ELR (cell line): ENCODE measurements at regions not wholly inside any gene's neighbourhood (a gene's known extent, or its start where the extent isn't known, plus 50 kb on each side); places are given as distances from the start of the nearest gene placed in this dataset.

Experiments
- DNase-seq: peaks from one replicate; pipeline ENCODE4 v3.0.0-alpha.2; 2015; ENCODE audit warnings: low read depth

DNA sequence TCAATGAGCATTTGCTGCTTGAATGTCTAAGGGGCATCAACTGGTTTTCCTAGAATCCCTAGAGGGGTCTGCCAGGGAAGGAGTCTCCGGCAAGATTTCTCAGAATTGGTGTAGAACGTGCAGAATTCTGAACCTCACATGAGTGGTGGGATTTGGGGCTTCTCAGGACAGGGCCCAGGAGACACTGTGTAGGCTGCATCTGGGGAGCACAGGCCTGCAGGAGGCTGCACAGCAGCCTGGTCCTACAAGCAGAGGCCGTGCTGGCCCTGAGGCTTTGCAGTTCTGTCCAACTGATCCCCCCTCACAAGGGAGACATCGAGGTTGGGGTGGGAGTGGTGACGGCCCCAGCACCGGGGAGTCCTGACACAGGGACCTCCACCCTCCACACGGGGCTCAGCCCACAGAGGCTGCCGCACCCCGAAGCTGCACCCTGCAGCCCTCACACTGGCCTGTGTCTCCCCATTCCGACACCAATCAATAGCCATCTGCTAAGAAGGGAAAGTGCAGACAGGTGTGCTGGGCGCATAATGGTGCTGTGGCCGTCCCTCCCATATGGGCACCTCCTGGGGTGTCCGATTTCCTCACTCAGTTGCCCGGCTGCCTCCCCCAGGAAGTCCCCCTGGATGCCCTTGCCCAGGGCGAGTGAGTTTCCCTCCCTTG is 688.1 kb downstream of the BRD1 start:
- no peak for DNase-seq

DNA sequence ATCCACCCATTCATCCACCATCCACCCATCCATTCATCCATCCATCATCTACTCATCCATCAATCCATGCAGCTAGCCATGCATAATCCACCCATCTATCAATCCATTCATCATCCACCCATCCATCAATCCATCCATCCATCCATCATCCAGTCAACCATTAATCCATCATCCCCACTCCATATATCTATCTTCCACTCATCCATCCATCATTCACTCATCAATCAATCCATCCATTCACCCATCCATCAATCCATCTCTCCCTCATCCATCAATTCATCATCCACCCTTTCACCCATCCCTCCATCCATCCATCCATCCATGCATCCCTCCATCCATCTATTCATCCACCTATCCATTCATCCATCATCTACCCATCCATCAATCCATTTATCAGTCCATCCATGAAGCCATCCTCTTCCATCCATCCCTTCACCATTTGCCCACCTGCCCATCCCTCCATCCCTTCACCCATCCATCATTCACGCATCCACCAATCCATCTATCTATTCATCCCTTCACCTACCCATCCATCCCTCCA is 689.4 kb downstream of the BRD1 start:
- DNase-seq = no peak

DNA sequence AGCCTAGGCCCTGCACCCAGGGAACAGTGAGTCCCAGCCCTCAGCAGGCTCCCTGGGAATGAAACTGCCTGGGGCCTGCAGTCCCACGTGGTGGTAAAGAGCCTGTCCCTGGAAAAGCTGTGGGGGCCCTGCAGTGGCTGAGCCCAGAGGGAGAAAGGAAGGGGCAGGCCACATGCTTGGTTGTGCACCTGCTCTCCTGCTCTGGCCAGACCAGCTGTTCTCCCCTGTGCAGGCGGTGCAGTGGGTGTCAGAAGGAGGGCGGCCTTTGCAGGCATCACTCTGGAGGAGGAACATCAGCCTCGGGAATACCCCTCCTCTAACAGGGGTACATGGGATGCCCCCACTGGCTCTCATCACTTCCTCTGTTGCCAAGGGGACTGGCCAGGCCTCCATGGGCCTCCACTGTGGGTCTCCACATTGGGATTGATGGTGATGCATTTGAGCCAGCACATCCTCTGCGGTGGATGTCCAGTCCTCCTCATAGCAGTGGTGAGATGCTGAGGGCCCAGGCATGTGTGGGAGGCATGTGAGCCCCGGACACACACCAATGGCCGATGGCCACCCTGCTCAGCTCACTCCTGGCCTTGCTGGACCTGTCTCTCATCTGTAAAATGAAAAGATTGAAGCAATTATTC is 690.4 kb downstream of the BRD1 start:
- no peak for DNase-seq

DNA sequence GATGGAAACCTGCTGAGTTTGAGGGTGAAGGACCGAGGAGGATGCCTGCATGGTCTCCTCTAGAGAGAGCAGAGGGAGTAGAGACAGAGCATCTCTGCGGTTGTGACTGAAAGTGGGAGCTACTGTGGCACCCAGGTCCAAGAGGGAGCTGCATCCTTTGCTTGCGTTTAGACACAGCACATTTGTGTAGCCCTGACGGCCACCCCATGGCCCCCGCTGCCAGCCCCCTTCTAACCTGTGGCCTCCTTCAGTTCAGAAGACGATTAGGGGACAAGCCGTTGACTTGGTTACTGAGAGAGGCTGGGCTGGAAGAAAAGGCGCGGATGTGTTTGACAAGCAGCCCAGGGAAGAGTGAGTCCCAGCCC is 690.9 kb downstream of the BRD1 start:
- no peak for DNase-seq

DNA sequence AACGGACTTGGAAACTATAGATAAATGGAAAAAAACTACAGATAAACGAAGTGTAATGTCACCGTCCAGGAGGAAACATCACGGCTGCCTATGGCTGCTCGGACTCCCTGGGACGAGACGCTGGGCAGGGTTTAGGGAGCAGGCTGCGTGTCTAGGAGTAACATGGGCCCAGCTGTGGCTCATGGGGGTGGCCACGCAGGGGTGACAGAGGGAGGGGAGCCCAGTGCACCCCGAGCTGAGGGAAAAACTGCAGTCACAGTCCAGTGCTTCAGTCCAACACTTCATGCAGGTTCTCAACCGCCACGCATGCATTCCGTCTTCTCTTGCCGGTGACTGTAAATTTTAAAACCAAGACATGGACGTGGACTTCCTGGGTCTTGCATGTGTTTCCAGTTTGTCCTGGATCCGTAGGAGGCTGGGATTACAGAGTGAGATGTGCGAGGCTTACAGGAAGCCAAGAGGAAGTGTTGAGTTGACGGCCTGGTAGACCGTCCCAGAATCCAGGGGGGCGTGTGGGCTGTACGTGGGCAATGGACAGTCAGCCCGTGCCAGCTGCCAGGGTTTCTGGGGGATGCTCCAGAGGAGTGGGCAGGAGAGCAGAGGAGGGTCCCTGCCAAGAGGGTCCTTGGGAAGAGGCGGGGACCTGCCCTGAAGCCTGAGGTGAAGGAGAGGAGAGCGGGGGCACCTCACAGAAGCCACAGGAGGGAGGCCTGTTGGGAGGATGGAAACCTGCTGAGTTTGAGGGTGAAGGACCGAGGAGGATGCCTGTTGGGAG is 691.4 kb downstream of the BRD1 start:
- no peak for DNase-seq

DNA sequence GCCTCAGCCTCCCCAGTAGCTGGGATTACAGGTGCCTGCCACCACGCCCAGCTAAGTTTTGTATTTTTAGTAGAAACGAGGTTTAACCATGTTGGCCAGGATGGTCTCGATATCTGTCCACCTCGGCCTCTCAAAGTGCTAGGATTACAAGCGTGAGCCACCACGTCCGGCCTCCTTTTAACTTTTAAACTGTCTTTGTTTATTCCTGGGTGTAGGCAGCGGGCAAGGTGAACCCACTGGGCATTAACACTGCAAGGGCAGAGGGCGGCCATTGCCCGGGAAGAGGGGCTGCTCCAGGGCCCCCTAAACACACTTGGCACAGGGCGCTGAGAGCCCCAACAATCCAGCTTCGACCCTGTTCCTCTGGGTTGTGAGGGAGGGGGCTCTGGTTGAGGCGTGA is 693.6 kb downstream of the BRD1 start:
- DNase-seq = no peak

DNA sequence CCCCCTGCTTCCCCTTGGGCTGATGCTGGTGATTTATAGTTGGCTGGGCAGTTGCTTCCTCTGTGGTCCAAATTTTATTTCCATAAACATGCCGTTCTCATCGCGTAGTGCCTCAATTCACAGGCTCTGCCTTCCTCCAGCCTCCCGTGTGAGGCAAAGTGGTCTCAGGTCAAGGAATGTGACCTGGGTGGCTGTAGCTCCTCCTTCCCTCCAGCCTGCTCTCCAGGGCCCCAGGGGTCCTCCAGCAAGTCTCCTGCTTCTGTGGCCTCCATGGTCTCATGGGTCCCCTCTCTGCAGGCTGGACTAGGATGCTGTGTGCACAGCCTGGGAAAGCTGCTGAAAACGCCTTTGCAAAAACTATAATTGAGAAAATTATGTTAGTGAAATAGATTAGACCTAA is 694.1 kb downstream of the BRD1 start:
- DNase-seq = no peak

DNA sequence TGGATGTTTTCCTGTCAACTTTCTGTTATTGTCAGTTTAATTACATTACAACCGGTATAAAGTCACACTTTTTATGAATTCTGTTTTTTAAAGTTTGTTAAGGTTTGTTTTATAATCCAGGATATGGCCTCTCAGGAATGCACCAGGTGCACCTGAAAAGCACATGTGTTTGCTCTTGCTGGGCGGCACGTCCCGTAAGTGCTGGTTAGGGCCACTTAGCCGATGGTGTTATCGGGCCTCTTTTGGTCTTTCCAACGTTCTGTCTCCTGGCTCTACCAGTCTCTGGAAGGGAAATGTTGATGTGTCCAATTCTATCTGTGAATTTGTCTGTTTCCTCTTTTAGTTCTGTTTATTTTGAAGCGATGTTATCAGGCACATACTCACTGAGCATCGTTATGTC is 695.7 kb downstream of the BRD1 start:
- DNase-seq = no peak

DNA sequence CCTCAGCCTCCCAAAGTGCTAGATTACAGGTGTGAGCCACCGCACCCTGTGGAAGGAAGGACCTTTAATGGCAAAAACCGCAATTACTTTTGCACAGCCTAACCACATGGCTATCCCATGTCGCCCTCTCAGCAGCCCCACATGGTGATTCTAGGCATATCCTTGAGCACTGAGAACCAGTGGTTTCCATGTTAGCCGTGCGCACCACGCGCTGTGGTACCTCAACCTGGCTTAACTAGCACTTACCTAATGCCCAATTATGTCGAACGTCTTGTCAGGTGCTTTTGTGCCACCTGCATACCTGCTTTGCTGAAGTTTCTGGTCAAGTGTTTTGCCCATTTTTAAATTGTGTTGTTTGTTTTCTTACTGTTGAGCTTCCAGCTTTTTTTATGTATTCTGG is 697.9 kb downstream of the BRD1 start:
- no peak for DNase-seq

DNA sequence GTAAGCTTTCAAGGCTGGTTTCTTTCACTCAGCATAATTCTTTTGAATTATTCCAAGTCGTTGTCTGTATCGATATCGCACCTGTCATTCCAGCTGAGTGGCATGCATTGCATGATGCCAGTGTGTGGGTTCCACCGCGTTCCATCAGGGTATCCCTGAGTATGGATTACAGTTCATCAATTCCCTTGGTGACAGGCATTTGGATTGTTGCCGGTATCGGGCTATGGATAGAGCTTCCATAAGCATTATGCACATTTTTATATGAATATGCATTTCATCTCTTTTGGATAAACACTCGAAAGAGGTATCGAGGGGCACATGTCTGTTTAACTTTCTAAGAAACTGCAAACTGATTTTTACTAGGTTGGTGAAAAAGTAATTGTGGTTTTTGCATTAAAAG is 698.8 kb downstream of the BRD1 start:
- no peak for DNase-seq

DNA sequence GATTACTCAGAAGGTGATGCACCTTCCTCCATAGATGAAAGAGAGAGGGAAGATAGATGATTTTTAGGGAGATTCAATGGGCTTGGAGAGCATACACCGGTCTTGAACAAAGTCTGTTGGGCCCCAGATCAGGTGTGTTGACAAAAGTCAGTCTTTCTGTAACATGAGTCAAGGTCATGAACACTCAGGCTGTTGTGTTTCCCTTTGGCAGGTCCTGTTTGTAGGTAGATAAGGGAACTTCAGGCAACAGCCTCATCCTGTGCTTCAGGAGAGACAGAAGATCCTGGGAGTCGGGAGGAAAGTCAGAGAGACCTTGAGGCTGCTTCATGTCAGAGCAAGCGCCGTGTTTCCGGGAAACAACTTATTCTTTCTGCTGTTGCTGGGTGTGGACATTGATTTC is 703.1 kb downstream of the BRD1 start:
- no peak for DNase-seq

DNA sequence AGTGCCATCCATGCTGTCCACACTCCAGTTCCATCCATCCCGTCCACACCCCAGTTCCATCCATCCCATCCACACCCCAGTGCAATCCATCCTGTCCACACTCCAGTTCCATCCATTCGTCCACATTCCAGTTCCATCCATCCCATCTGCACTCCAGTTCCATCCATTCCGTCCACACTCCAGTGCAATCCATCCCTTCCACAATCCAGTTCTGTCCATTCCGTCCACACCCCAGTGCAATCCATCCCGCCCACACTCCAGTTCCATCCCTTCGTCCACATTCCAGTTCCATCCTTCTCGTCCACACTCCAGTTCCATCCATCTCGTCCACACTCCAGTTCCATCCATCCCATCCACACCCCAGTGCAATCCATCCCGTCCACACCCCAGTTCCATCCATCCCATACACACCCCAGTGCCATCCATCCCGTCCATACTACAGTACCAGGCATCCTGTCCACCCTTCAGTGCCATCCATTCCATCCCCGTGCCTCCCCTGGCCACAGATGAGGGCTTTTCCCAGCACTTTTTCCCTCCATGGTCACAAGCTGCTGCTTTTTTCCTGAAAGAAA is 704.0 kb downstream of the BRD1 start:
- no peak for DNase-seq

DNA sequence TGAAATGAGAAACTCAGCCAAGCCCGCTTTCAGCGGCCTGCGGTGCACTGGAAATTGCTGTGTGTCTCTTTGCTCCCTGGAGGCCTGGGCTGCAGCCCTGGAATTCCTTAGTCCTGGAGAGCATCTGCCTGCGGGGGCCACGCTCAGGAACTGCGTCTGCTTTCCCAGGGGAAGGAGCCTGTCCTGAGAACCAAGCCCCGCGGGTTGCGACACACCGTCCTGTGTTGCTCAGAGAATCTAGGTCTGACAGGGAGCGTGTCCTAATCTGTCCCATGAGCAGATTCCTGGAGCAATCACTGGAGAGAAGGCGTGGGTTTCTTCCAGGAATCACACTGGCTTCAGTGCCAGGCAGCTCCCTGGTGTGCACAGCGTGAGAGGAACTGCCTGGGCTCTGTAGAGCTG is 708.1 kb downstream of the BRD1 start:
- no peak for DNase-seq

DNA sequence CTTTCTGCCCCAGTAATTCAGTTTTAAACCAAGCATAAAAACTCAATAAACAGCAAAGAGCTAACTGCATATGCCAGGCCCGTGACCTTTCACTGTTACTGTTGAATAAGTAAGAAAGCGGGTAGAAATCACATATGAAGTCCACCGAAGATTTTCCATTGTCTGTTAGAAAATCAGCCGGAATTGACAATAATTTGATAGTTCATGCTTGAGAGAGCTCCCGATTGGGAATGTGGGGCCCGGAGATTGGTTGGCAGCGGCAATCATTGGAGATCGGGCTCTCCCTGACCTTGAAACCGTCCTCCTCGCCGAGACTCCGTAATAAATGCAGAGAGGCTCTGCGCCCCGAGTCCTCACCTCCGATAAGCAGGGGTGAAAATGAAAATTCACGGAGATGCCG is 709.6 kb downstream of the BRD1 start:
- DNase-seq = no peak

DNA sequence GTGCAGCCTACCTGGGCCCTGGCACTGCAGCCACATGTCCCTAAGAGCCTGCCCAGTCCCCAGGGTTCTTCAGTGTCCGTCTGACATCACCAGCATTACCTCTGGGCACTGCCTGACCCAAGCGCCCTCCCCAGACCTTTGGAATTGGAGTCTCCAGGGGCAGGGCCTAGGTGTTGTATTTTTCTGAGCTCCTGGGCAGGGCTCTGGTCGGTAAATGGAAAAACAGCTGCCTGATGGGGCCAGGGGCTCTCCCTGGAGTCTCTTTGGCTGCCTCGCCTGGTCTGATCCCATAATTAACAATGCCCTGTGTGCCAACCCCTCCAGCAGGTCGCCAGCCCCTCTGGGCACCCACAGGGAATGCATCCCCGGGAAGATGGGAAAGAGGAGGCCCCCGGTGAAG is 710.2 kb downstream of the BRD1 start:
- no peak for DNase-seq

DNA sequence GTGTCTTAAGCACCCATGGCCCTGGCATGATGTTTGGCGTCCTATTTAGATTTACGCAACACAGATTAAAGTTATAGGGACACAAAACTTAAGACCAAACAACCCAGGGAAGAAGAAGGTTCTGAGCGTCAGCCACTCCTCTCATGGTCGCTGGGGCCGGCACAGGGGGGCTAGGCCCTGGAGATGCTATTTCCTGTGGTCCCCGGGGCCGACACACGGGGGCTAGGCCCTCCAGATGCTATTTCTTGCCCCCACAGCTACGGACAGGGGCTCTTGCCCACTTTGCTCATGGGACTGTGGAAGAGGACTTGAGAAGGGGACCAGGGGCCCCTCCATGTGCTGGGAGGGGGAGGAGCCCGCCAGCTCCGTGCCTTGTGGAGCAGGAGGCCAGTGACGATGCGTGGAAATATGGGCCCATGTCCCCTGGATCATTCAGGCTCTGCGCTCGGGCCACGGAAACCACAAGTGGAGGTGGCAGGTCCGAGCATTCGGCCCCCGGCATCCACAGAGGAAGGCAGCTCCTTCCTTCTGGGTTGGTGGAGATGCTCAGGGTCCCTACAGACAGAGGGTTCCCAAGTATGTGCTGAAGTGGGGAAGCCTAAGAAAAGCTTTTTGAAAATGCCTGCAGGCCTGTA is 711.1 kb downstream of the BRD1 start:
- no peak for DNase-seq

DNA sequence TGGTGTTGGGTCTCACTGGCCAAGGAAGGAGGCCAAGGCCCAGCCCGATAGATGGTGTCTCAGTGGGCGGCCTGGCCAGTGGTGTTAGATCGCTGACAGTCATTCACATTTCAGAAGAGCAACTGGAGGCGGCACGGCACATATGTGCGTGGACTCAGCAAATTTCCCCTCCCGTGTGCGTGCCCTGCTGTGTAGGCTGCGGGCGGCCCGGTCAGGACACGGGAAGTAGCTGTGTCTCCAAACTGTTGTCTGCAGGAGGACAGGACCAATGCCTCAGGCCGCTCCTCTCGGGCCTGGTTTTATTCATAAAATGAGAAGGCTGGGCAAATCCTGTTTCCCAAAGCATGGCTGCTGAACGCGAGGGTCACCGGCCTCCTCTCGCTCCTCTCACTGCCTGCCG is 711.7 kb downstream of the BRD1 start:
- no peak for DNase-seq

DNA sequence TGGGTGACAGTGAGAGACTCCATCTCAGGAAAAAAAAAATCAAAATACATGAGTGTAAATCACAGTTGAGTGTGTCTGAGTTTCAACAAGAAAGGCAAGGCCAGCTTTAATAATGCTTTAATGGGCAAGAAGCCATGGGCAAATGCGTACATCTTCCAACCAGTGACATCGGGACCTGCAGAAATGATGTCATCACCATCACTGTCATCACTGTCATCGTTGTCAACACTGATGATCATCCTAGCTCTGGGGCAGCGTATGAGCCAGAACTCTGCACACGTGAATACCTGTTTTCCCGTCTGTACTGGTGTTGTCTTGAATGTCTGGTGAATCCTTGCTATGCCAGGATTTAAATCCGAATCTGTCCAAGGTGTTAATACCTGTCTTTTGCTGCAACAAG is 712.5 kb downstream of the BRD1 start:
- no peak for DNase-seq

DNA sequence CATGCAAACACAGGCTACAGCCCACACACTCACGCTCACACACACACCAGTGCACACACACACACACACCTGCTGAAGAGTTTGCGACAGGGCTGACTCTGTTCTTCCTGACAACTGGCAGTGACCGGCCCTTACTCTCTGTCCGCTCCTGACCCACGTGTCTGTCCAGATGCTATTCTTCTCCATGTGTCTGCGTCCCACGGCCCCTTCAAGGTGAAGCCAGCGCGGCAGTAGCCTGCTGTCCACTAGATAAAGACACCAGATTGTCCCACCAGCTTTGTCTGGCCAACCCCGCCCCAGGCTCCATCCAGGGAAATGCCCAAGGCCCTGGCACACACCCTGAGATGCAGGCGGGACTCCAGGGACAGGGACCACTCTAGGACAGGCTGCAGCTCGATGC is 713.9 kb downstream of the BRD1 start:
- DNase-seq = no peak

DNA sequence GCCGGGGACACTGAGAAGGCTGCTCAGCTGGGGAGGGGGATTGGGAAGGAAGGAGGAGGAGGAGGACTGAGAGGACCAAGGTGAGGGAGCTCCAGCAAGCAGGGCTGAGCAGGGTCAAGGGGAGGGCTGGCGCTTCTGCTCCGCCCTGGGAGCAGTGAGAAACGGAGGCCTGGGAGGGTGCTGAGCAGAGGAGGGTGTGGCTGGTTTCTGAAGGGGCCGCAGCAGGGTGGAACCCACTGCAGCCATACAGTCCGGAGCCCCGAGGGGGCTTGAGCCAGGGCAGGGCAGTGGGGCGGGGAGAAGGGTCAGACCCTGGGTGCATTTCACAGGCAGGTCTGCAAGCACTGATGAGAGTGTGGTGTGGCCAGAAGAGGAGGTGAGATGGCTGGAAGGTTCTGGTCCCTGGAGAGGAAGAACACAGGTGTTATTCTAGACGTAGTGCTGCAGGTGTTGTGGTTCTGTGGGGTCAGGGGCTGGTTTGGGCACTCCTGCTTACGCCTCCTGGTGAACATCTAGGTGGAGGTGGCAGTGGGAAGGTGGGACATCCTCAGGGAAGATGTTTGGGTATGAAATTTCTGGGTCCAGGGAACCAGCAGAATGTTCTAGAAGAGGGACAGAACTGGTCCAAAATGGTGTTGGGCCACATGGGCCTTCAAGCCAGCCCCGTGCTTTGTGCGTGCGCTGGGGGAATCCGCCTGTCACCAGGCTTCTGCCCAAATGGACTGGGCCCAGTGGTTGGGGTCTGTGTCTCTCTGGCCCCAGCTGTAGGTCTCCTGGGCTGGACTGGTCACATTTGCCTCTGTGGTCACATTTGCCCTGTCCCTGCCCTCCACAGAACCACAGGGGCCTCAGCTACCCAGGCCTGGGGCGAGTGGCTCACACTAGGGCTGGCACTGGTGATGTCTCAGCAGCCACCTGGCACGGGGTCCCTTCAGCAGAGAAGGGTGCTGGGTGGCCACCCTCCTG is 714.7 kb downstream of the BRD1 start:
- DNase-seq = no peak

DNA sequence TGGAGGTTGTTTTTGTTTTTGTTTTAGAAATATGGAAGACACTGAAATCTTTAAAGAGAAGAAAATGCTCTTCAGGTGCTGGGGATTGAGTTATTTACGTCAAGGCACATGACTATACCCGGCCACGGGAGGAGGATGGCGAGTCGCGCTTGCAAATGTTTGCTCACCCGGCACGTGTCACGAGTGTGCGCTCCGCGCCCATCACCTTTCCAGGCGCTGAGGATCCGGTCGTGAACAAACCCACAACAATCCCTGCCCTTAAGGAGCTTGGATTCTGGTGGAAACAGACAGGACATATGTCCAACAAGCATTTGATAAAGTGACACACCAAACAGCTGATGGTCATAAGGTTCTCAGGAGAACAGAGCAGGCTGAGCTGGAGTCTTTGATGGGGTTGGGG is 715.5 kb downstream of the BRD1 start:
- no peak for DNase-seq
